Fibroblast of peridontal ligament (primary cell): ENCODE measurements at regions not wholly inside any gene's neighbourhood (a gene's known extent, or its start where the extent isn't known, plus 50 kb on each side); places are given as distances from the start of the nearest gene placed in this dataset.

Experiments used
- DNase-seq: peaks from one replicate; pipeline ENCODE4 v3.0.0-alpha.2; 2010; ENCODE audit errors: extremely low read depth

DNA sequence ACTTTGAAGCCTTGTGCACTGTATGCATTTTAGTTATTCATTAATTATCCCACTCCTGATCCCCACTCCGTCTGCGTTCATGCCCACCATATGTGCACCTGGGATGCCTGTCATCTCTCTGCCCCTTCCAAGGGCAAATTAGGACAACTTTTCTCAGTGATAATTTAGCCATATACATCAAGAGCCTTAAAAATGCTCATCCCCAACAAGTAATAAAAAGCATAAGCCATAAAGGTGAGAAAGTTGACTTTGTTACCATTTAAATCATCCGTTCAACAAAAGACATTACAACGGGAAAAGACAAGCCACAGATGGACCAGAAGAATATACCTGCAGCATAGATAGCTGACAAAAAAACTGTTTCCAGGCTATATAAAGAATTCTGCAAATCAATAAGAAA, 131.4 kb upstream of the LINGO1 start:
- DNase-seq, result no peak

DNA sequence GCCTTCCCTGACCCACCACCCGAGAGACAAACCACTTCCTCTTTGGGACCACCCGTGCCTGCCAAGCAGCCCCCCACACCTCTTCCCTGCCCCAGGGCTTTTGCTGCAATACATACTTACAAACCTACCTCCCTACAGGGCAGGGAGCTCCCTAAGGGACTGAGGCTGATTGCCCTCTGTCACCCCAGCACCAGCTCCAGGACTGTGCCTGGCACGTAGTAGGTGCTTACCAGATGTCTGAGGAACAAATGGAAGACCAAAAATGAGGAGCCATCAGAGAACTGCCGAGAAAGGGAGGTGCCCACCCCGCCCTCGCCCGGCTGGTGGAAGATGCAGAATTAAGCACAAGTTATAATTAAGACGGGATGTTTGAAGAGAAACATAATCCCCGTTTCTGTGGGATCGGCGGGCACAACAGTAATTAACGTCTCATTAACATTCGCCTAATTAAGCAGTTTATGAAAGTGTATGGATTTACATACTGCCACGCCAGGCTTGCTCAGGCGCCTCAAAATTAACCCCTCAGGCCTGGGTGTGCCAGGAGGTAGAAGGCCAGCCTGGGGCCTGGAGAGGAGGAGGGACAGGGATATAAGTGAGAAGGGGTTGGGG, 130.1 kb upstream of the LINGO1 start:
- DNase-seq, result no peak

DNA sequence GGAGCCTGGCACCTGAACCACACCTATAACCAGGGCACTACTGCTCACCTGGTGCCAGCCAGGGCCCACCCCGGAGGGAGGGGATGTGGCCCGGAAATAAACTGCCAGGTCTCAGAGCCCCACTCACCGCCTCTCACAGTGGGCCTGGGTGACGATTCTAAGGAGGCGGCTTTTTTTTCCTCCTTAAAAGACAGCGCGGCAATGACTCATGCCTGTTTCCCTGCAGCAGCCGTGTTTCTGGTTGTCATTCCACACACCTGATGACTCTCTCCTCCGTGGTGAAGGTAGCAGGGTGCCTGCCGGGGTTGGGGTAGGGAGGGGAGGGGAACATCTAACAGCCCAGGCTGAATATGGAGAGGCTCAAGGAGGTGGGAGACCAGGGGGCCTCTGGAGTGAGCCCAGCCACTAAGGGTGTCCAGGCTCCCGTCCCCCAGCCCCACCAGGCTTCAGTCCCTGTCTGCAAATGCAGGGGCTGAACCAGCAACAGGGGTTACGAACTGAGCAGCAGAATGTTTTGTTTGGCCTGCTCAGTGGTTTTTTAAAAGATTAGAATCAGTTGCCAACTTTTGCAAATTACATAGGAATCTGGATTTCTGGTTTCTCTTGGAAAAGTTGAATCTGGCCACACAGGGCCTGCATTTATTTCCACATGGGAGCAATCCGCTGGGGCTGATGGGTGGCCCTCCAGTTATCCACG, 127.3 kb upstream of the LINGO1 start:
- peak; percentile 37 for DNase-seq

DNA sequence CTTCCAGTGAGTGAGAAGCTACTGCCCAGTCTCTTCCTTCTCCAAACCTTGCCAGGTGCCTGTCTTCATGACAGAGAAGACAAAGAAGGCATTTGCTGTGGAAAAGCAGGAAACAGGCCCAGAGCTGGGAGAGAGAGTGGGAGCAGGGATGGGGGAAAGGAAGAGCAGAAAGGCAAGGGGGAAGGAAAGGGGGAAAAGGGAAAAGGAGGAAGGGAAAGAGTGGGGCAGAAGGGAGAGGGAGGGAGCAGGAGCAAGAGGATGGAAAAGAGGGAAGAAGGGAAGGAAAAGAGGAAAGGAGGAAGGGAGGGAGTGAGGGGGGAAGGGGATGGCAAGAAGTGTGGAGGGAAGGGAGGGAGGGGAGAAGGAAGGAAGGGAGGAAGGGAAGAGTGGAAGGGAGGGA, 121.2 kb upstream of the LINGO1 start:
- no peak for DNase-seq

DNA sequence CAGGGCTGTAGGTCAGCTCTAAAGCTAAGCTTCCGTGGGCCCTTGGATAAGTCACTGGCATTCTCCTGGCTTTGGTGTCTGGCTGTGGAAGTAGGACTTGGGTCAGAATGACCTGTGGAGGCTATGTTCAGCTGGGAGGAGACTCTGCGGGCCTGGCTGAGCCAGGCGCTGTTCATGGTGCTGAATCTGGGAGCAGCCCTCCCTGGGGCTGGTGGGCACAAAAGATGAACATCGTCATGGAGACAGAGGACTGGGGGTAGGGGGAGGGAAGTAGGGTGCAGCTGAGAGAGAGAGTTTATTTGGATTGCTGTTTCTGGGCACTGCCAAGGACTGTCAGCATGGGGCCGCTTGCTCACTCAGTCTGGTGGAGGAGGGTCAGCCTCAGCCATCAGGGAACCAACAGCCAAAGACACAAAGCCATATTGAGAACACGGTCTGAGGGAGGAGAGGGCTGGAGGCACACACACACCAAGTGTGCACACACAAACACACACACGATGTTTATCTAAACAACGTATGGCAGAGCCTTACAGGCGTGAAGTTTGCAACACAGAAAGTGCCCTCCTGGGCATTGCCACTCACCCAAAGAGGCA, 120.7 kb upstream of the LINGO1 start:
- DNase-seq, result peak; percentile 5

DNA sequence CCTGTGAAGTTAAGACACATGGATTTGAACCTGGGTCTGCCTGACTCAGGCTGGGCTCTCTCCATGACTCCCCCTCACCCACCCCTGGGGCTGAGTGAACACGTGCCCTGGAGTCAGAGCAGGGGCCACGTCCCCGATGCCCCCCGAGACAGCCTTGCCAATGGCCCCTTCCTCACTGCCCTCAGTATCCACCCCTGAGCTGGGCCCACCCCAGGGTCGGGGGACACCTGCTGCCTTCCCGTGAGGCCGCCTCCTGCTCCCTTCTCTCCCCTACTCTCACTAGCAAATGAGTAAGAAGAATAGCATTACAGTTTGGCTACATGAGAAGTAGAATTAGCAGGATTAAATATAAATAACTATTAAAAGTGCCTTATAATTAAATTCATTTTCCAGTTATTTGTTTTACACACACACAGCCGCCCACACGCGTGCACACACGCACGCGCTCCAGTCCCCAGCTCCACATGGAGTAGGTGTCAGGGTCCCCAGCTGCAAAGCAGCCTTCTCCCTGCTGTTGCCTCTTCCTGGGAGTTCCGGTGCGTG, 117.4 kb upstream of the LINGO1 start:
- DNase-seq, result no peak

DNA sequence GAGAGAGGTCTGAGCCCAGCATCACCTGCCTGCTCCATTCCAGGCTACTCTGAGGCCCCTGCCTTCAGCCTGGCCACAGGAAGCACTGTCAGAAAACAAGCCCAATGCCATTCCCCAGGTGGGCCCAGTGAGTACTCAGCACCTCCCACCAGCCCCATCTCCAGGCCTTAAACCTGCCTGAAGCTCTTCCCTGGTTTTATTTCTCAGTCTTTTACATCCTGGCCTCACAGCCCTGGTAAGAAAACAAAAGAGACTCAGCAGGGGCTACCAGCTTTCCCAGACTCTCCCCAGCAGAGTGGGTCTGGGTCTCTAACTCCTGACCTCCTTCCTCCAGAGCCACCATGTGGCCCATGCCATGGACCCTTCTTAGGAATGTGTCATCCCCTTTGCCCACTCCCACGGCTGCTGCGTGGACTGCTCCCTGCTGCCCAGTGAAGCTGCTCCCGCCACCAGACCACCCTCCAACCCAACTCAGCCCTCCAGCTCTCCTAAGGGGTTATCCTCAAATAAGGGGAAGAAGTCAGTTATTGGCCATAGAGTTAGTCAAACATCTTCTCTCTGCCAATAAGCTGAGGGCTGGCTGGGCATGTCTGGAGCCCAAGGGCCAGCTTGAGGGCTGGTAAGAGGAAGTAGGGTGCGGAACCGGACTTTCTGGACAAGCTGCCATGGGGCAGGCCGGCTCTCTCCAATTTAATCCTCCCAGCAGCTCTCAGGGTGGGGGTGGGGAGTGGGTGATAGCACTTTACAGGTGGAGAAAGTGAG, 116.7 kb upstream of the LINGO1 start:
- DNase-seq, result no peak

DNA sequence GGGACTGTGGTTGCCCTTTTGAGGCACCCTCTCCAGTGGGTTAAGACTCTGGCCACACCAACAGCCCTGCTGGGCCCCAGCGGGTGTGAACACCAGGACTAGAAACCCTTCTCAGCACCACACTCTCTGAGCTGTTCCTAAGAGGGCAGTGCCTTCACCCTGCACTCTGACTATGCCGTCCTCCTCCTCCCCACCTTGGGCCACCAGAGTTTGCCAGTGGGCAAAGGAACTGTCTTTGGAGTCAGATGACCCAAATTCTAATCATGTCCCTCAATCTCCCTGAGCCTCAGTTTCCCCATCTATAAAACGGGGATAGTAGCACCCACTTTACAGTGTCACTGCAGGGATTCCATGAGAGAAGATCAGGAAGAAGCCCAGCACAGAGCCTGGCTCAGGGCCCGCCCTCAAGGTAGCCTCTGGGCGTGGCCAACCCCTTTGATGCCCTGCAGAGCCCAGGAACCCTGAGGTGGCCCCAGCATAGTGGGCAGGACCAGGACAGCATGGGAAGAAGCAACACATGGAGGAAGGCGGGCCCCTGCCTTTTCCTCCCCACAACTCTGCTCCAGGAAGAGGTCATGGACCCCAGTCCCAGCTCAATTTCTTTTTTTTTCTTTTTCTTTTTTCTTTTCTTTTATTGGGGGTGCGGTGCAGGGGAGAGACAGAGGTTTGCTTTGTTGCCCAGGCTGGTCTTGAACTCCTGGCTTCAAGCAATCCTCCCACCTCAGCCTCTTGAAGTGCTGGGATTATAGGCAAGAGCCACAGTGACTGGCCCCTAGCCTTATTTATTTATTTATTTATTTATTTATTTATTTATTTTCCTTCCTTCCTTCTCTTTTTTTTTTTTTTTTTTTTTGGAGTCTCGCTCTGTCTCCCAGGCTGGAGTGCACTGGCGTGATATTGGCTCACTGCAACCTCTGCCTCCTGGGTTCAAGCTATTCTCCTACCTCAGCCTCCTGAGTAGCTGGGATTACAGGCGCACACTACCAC, 115.7 kb upstream of the LINGO1 start:
- DNase-seq, result no peak

DNA sequence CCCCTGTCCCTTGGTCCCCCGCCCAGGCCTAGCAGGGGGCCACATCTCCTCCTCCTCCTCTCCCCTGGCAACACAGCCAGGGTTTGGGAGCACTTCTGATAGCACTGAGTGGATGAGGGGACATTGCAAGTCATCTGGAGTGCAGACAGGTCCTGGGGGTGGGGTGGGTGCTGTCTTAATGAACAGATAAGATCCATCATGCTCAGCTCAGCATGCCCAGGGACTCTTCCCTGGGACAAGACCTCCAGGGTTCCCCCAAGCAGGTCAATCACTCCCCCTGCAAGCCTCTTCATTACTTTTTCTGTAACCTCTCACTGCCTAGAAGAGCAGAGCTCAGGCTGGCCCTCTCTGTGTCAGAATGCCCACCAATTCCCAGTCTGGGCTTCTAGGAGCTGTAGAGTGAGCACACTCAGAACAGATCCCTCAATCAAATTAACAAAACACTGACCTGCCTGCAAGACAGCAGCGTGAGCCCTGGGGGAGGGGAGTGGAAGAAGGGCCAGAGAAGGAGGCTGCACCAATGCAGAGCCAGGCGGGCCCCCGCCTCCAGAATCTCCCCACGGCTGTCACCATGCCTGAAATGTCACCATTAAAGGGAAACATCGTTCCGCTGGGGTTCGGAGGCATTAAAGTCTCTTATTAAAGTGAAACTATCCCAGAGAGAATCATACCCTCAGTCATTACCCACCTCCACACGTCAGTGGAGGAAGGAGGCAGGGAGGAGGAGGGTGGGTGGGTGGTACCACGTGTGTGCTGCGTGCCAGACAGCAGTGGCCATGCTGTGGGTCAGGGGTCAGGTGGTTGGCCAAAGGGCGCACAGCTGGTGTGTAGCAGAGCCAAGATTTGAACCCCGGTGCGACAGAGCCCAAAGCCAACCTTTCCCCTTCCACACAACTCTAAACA, 114.7 kb upstream of the LINGO1 start:
- DNase-seq, result no peak

DNA sequence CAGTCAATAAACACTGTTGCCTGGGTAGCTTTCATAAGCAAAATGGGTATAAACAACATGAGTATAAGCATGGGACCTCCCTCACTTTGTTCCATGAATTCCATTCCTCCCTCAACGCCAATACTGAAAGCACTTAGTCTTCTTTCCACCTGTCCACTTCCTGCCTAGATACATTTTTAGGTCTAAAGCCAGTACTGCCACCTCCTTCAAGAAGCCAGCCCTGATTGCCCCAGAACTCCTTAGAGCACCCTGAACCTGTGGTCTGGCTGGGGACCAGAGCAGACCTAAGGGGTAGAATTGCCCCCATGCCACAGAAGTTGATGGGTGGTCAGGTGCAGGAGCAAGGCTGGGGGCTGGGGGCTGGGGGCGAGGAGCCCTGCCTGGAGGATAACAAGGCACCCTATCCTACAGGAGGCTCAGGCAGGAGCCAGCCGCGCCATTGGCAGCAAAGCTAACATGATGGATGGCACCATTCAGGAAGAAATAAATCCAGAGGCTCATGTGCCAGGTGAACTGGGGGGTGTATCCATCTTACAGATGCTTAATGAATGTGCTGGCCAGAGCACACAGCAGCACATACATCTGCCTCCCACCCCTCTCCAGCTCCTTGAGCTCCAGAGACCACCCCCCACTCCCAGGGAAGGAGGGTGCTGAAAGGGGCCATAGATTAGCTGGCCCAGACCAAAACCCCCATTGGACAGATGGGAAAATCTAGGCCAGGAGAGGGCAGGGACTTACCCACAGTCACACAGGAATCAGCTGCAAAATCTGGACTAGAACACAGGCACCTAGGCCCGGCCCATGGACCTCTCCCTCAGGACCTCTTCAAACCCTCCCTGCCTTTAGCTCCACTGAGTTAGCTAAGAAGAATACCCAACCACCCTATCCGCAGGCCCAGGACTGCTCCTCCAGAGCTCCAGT, 113.8 kb upstream of the LINGO1 start:
- no peak for DNase-seq

DNA sequence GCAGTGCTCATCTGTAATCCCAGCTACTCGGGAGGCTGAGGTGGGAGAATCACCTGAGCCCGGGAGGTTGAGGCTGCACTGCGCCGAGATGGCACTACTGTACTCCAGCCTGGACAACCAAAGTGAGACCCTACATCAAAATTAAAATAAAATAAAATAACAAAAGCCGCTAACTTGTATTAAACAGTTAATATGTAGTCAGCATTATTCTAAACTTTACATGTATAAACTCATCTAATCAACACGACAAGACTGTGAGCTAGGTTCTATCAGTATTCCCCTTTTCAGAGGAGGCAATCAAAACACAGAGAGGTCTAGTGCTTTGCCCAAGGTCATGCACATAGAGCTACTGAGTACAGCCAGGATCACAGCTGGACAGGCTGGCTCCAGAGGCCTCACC, 111.7 kb upstream of the LINGO1 start:
- no peak for DNase-seq

DNA sequence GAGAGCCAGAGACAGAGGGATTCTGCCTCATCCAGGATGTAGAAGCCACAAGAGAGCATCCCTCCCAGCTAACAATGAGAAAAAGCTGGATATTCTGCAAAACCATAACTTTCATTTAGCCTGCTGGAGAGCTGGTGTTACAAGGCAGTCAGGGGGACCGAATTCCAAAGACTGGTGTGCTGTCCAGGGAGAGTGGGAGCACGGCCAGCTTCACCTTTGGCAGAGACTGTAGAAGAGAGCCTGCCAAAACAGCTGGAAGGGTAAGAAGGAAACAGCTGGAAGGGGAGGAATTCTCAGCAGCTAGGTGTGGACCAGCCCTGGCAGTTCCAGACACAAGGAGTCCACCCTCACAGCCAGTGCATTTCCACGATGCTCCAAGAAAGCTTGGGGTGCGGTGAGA, 109.9 kb upstream of the LINGO1 start:
- DNase-seq, result no peak

DNA sequence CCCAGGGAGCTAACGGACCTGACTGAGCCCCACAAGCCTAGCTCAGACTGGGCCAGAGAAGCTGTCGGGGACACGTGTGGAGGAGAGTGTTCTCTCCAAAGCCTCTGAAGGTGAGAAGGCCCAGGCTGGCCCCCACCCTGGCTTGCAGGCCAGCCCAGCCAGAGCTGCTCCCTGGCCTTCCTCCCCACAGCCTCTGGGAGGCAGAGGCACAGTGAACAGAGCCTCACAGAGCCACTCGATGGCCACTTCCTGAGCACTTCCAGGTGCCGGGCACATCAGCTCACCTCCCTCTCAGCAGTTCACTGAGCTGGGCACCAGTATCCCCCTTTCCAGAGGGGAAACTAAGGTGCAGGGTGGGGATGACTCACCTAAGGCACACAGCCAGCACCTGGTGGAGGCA, 109.4 kb upstream of the LINGO1 start:
- DNase-seq, result no peak

DNA sequence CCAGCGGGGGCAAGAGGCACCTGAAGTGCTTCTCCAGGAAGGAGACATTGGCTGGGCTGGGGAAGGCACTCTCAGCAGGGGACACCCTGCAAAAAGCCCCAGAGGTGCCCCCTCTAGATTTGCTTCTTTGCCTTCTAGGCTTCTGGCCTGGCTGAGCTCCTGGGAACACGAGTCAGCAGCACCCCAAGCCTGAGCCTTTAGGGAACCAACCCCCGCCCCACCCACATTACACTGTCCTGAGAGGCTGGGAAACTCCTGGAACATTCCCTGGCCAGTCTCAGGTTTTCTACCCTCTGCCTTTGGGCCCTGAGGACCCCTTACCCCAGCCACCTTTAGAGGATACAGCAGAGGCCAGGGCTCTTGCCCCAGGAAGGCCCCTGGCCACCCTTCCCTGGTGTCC, 108.4 kb upstream of the LINGO1 start:
- no peak for DNase-seq

DNA sequence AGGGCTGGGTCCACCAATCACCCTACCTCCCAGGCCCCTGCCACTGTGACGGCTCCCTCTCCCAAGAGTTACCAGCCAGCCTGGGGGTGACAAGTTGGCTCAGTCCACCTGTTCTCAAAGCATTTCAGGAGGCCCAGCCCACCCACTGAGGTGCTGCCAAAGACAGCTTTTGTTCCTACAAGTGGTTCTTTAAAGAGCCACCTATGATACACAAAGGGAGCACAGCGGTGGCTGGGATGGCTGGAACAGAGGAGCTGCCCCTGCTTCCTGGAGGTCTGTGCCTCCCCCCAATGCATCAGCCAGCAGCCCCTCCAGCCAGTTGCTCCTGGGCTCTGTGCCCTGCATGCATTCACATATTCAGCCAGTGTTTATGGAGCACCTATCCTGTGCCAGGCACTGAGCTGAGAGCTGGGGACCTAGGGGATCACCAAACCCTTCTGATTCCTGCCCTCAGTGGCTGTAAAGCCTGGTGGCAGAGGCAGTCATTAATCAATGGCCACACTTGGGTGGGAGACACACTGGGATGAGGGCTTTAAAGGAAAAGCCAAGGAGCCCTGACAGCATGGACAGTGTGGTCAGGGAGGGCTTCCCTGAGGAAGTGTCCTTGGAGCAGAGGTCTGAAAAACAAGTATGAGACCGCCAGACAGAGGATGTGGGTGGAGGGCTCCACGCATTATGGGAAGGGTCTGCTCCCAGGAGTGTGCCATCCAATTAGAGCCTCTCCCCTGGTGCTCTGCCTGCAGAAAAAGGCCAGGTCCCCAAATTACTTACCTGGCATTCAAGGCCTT, 107.1 kb upstream of the LINGO1 start:
- no peak for DNase-seq

DNA sequence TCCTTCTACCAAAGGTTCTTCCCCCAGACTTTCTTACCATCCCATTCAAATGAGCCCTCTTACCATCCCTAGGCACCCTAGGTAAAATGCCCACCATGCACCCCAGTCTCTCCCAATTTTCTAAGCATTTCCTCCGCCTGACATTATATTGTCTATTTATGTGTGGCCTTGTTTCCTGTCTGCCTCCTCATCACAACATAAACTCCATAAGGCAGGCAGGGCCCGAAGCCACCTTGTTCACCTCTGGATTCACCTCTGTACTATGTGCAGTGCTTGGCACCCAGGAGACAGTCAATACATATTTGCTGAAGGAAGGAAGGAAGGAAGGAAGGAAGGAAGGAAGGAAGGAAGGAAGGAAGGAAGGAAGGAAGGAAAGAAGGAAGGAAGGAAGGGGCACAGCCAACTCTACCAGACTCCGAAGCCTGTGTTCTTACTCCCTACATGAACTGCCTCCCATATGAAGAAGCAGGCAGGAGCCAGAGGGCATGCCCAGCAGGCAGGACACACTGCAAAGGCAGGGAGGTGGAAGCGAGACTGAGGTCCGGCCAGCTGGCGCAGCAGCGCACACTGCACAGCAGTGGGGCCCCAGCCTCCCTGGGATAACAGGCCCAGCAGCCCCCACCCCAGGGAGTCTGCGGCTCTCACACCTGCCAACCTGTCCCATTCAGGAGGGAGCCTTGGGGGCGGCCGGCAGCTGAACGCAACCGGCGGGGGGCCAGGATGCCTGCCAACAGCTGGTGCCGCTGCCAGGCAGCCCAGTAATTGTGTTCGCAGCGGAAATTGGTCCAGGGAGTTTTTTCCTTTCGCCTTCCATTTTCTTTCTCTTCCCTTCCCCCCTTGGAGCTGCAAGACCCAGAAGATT, 106.0 kb upstream of the LINGO1 start:
- DNase-seq, result no peak

DNA sequence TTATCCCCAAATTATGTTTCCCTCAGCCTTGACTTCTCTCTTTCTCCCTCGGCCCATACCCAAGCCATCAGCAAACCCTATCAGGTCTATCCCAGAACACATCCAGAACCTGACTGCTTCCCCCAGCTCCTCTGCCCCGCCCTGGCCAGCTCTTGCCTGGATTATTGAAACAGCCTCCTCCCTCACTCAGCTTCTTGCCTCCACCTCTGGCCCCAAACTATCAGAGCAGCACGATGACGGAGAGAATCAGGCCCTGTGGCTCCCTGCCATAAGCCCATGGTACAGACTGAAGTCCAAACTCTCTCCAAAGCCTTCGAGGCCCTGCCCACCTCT, 105.3 kb upstream of the LINGO1 start:
- DNase-seq, result no peak
